Panc1 (cell line): ENCODE measurements at regions not wholly inside any gene's neighbourhood (a gene's known extent, or its start where the extent isn't known, plus 50 kb on each side); places are given as distances from the start of the nearest gene placed in this dataset.

Experiments used
- ATAC-seq: fragments of 200-7000 bp; cut with Tn5 transposase; 2 replicates; pipeline ENCODE4 v1.9.1; 2020; ENCODE audit warnings: mild to moderate bottlenecking, moderate library complexity
- BruUV-seq: library from RNA; stranded (reverse); fragments of 400-500 nt; replicated peaks from 2 replicates; lab custom pipeline; 2021; lab: Mats Ljungman, UMichigan
- CTCF ChIA-PET: fragments of 300-600 bp; sonication (Branson Sonifier 250); formaldehyde crosslinking; loops from one replicate; lab custom pipeline; 2022; ENCODE audit warnings: antibody characterized with exemption; lab: Charles Lee
- POLR2A ChIA-PET: fragments of 300-600 bp; sonication (Branson Sonifier 250); formaldehyde crosslinking; loops from one replicate; lab custom pipeline; 2022; ENCODE audit warnings: antibody characterized with exemption; lab: Charles Lee
- DNase-seq: peaks from one replicate; pipeline ENCODE4 v3.0.0-alpha.2; 2010; ENCODE audit warnings: low read depth, low spot score
- H3K27ac ChIP-seq: 2 replicates; pipeline ENCODE4 v1.5.1; 2011; ENCODE audit warnings: mild to moderate bottlenecking, low read length, inconsistent platforms
- H3K27me3 ChIP-seq: fragments of 200-500 bp; sonication (Bioruptor generic); 2 replicates; pipeline ENCODE4 v1.6.0; 2014; ENCODE audit warnings: low read length, inconsistent platforms; ENCODE audit not compliant: control insufficient read depth, insufficient read depth
- H3K36me3 ChIP-seq: fragments of 200-500 bp; sonication (Bioruptor generic); 2 replicates; pipeline ENCODE4 v1.5.1; 2014; ENCODE audit warnings: inconsistent platforms, mild to moderate bottlenecking, low read length, moderate library complexity; ENCODE audit not compliant: control insufficient read depth, insufficient read depth
- H3K4me1 ChIP-seq: 2 replicates; pipeline ENCODE4 v1.5.1; 2011; ENCODE audit warnings: inconsistent platforms, mild to moderate bottlenecking, low read length, moderate library complexity; ENCODE audit not compliant: control insufficient read depth, insufficient read depth
- H3K4me3 ChIP-seq, 2 experiments: 2 replicates each; pipeline ENCODE4 v1.5.1; 2011 to 2012; ENCODE audit warnings: low read depth in 2 of 2, low read length in 2 of 2, mild to moderate bottlenecking in 2 of 2, inconsistent platforms in 1 of 2, moderate library complexity in 1 of 2
- H3K9me3 ChIP-seq: fragments of 200-500 bp; sonication (Bioruptor generic); 2 replicates; pipeline ENCODE4 v1.5.1; 2014; ENCODE audit warnings: low read depth, mild to moderate bottlenecking, inconsistent platforms, low read length, moderate library complexity; ENCODE audit not compliant: control insufficient read depth, insufficient read depth
- POLR2AphosphoS5 ChIP-seq: IDR thresholded peaks from 2 replicates; pipeline ENCODE4 v1.6.1; 2012; ENCODE audit warnings: mild to moderate bottlenecking, low read depth, low read length, moderate library complexity
- SIN3A ChIP-seq: IDR thresholded peaks from 2 replicates; pipeline ENCODE4 v1.6.1; 2012; ENCODE audit warnings: low read depth, mild to moderate bottlenecking, low read length, moderate library complexity, borderline replicate concordance; ENCODE audit not compliant: insufficient read depth
- TCF7L2 ChIP-seq: IDR thresholded peaks from 2 replicates; pipeline ENCODE4 v1.6.1; 2011; ENCODE audit warnings: mild to moderate bottlenecking, low read depth, low read length, inconsistent platforms
- in situ Hi-C: cut with HindIII; loops from 2 replicates; pipeline ENCODE4 v1.10.0; 2016; ENCODE audit warnings: low sequenced_read_pairs, low pct_unique_long_range_greater_than_20kb
- intact Hi-C: fragments of 100-400 bp; cut with micrococcal nuclease; formaldehyde crosslinking; loops from one replicate; pipeline ENCODE4 v1.10.0; 2022; ENCODE audit not compliant: unreplicated experiment
- TF ChIP-seq, protein P1 (sequence below): fragments of 450-650 bp; IDR thresholded peaks from 2 replicates; pipeline ENCODE4 v1.5.1; 2017; ENCODE audit warnings: mild to moderate bottlenecking
- TF ChIP-seq, protein P2 (sequence below), 2 experiments: IDR thresholded peaks; 2 replicates each; pipeline ENCODE4 v1.6.1; 2011 to 2012; ENCODE audit warnings: low read depth in 2 of 2, control low read depth in 1 of 2, low read length in 1 of 2, mild to moderate bottlenecking in 1 of 2, moderate library complexity in 1 of 2; ENCODE audit not compliant: insufficient read depth in 1 of 2

DNA sequence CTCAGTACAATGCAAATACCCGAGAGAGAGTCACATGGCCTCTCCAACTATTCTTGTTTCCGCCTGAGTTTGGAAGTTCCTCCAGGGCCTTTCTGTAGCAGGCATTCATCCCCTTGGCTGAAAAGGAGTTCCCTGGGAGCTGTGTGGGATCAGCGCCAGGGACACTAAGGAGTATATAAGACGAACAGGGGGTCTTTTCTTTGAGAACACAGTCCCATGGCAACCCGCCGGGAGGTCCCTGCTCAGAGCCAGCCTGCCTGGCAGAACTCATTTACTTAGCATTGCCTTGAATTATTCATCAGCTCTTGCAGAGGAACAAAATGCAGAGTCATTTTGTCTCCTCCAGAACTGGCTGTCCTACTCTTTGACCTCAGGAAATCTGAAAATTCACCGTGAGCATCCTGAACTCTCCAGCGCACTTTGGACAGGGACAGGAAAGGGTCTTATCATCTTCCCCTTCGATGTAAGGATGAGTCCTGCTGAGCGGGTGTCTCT, 120.4 kb upstream of the OSMR start:
- Histone ChIP-seq H3K27me3 (no peaks in the 10 kb centered on the region), H3K4me1 (no peaks in the 10 kb centered on the region), H3K27ac (peak overlapping the region; percentile 48; the same call in 1 of the 2 replicates), H3K36me3 (no peaks in the 10 kb centered on the region), H3K4me3 (no peak overlapping the region), H3K9me3 (no peaks in the 10 kb centered on the region)
- ChIA-PET POLR2A (no interaction called here), CTCF (interaction anchor here (0.5 kb wide), 1 partner anchor 282 kb away, joined by 6 read pairs; no protein-coding TSS in a partner anchor)
- DNase-seq (no peak), ATAC-seq (no peak)
- TF ChIP-seq, protein P1, sequence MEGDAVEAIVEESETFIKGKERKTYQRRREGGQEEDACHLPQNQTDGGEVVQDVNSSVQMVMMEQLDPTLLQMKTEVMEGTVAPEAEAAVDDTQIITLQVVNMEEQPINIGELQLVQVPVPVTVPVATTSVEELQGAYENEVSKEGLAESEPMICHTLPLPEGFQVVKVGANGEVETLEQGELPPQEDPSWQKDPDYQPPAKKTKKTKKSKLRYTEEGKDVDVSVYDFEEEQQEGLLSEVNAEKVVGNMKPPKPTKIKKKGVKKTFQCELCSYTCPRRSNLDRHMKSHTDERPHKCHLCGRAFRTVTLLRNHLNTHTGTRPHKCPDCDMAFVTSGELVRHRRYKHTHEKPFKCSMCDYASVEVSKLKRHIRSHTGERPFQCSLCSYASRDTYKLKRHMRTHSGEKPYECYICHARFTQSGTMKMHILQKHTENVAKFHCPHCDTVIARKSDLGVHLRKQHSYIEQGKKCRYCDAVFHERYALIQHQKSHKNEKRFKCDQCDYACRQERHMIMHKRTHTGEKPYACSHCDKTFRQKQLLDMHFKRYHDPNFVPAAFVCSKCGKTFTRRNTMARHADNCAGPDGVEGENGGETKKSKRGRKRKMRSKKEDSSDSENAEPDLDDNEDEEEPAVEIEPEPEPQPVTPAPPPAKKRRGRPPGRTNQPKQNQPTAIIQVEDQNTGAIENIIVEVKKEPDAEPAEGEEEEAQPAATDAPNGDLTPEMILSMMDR, result no peak
- no peak for TF ChIP-seq SIN3A
- TF ChIP-seq, protein P2, sequence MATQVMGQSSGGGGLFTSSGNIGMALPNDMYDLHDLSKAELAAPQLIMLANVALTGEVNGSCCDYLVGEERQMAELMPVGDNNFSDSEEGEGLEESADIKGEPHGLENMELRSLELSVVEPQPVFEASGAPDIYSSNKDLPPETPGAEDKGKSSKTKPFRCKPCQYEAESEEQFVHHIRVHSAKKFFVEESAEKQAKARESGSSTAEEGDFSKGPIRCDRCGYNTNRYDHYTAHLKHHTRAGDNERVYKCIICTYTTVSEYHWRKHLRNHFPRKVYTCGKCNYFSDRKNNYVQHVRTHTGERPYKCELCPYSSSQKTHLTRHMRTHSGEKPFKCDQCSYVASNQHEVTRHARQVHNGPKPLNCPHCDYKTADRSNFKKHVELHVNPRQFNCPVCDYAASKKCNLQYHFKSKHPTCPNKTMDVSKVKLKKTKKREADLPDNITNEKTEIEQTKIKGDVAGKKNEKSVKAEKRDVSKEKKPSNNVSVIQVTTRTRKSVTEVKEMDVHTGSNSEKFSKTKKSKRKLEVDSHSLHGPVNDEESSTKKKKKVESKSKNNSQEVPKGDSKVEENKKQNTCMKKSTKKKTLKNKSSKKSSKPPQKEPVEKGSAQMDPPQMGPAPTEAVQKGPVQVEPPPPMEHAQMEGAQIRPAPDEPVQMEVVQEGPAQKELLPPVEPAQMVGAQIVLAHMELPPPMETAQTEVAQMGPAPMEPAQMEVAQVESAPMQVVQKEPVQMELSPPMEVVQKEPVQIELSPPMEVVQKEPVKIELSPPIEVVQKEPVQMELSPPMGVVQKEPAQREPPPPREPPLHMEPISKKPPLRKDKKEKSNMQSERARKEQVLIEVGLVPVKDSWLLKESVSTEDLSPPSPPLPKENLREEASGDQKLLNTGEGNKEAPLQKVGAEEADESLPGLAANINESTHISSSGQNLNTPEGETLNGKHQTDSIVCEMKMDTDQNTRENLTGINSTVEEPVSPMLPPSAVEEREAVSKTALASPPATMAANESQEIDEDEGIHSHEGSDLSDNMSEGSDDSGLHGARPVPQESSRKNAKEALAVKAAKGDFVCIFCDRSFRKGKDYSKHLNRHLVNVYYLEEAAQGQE (IDR thresholded peaks at IDR 0.05; ENCODE audit: insufficient read depth in 1 of 2, low read depth in 2 of 2, low read length in 1 of 2), result no peak
- TF ChIP-seq TCF7L2, result no peak
- no peak for TF ChIP-seq POLR2AphosphoS5
- no TSS peak for BruUV-seq
- intact Hi-C loops, result no loop called here
- in situ Hi-C loops, result no loop called here

DNA sequence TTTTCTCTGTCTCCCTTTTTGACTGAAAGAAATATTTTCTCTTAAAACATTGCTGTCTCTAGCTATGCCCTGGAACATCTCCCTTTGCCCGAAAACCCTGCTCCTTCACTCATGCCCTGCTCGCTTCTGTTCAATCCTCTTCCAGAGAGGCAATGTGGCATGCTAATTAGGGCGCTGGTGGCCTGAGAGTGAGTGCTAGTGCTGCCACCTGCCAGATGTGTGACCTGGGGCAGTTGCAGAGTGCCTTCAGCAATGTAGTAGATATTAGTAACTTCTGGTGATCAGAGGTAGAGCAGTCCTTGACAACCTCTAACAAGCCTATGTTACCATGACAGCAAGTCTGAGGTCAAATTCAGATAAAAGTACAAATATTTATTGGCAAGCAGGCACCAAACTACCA, 119.5 kb upstream of the OSMR start:
- no peak overlapping the region for H3K27ac ChIP-seq
- CTCF ChIA-PET, result no interaction called here
- H3K27me3 ChIP-seq, result no peaks in the 10 kb centered on the region
- no peak overlapping the region for H3K4me3 ChIP-seq
- intact Hi-C loops, result no loop called here
- no peaks in the 10 kb centered on the region for H3K4me1 ChIP-seq
- TF ChIP-seq SIN3A, result no peak
- TF ChIP-seq, protein P1, result no peak
- TF ChIP-seq, protein P2 (IDR thresholded peaks at IDR 0.05; ENCODE audit: insufficient read depth in 1 of 2, low read depth in 2 of 2, low read length in 1 of 2), result no peak
- no peak for TF ChIP-seq TCF7L2
- no peak for TF ChIP-seq POLR2AphosphoS5
- ATAC-seq (no peak; the same call in 1 of the 2 replicates), DNase-seq (no peak)
- no TSS peak for BruUV-seq
- no peaks in the 10 kb centered on the region for H3K36me3 ChIP-seq
- H3K9me3 ChIP-seq, result no peaks in the 10 kb centered on the region
- POLR2A ChIA-PET, result no interaction called here
- in situ Hi-C loops, result no loop called here
